ENCODE measurements at regions not wholly inside any gene's neighbourhood (a gene's known extent, or its start where the extent isn't known, plus 50 kb on each side); places are given as distances from the start of the nearest gene placed in this dataset.

- DNase-seq = no peak
These were observed 87.7 kb upstream of the TMEM168 start for GRCh38 chr7:112877691-112878460.

DNA sequence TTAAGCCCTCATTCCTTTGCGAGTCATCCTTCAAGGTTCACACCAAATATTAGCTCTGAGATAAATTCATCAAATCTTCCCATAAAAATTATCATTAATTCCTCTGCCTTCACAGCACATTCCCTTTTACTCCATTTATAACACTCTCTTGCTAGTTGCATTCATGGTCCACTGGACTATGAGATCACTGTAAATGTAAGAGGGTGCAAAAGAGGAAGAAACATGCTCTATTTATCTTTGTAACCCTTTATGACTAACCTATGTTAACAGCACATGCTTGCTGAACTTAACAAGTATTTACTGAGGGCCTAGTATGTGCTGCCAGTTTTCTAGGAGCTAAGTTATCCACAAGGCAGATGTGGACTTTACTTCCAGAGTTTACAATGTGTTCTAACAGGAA, 86.7 kb upstream of the TMEM168 start:
- no peak for DNase-seq

- DNase-seq = no peak
These were observed 84.7 kb upstream of the TMEM168 start for GRCh38 chr7:112874909-112875308.

GRCh38 chr7:112873831-112874553, 83.8 kb upstream of the TMEM168 start:
- DNase-seq = no peak

DNA sequence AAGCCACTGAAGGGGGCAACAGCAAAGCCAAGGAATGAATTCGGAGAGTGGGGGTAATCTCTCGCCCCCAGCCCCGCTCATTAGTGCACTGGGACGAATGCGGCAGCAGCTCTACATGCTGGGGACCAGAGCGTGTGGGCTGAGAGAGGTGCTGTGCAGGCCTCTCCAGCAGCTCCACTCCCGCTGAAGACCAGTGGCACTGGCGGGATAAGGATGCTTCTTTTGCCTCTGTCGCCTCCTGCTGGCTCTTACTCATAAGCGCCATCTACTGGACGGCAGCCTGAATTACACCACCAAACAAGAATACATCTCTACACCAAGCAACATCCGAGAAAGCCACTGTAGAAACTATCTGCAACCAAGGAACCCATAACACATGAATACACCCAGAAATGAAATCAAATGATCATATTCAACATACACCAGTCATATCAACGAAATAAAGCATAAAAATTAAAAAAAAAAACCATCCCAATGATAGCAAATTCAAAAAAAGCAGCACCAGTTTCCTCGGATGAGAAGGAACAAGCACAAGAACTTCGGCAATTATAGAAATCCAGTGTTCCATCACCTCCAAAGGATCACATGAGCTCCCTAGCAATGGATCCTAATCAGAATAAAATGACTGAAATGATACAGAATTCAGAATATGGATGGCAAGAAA, 79.0 kb upstream of the TMEM168 start:
- no peak for DNase-seq

DNA sequence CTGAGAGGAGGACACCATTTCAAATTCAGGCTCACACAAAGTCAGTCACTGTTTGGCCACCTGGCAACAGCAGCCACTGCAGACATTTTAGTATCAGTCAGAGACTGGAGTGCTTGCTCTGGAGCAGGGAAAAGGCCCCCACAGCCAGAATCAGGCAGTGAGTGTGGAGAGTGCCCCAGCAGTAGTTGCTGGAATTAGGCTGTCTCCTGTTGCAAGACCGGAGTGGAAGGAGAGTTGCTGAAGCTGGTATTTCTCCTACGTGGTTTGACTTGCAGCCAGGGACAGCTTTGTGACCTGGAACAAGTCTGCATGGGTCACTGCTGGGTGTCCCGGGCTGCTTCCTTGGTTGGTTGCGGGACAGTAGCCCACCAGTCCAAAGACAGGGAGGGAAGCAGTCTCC, 78.4 kb upstream of the TMEM168 start:
- DNase-seq = no peak

DNA sequence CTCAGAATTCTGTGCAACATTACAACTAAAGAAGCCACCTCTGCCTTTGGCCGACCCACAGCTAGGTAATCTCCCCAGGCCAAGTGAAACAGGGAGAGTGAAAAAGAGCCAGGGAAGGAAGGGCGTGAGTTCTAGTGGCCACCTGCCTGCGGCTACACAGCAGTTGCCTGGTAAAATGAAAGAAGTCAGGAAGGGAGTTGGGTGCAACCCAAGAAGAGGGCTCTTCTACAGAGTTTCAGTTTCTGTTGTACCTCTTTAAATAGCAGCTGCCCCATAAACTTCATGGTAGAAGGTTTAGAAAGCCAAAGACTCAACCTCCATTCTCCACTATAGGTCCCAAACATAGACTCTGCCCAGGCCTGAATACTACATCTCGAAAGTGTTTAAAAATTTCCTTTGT, 76.2 kb upstream of the TMEM168 start:
- no peak for DNase-seq

DNA sequence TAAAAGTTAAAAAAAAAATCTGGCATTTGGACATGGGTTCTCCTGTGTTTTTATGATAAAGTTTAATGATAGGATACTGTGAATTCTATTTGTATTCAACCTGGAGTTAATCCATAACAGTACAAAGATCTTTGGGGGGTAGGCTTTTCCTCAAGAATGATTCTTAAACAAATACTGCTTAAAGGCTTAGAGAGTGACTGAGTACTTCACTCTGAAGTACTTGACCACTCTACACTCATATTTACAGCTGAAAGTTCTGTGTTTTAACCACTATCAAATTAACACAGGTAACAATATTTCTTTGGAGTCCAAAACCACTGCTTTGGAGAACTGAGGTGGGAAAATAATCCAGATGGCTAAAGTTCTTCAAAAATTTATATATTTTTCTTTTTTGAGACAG, 74.2 kb upstream of the TMEM168 start:
- no peak for DNase-seq

- DNase-seq = no peak
These were observed 68.6 kb upstream of the TMEM168 start for GRCh38 chr7:112858838-112859237.

DNA sequence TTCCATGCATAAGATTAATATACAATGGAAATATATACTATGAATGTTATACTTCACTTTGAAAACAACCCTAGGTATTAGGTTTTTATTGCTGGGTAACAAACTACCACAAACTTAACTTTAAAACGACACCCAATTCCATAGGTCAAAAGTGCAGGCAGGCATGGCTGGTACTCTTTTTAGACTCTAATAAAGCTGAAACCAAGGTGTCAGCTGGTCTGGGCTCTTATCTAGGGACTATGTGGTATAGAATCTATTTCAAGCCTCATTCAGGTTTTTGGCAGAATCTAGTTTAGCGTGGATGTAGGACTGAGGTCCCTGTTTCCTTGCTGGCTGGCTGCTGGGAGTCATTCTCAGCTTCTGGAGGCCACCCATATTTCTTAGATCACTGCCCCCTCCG, 65.0 kb upstream of the TMEM168 start:
- DNase-seq = no peak

DNA sequence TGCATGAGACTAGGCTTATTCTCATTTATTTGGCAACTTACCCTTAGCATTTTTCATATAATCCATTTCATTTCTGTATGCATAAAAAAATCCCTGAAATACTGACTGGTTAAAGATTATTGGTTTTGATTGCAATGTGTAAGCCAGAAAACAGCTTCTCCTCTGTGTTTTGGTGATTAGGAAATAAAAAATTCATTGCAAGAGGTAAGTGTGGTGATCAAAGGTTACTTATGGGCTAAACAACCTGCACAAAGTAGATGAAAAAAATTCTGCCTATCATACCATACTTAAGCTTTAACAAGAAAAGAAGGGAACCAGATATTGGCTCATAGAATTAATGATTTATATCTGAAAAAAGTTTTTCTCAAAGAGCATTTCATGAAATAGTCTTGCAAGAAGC, 64.0 kb upstream of the TMEM168 start:
- DNase-seq = no peak

DNA sequence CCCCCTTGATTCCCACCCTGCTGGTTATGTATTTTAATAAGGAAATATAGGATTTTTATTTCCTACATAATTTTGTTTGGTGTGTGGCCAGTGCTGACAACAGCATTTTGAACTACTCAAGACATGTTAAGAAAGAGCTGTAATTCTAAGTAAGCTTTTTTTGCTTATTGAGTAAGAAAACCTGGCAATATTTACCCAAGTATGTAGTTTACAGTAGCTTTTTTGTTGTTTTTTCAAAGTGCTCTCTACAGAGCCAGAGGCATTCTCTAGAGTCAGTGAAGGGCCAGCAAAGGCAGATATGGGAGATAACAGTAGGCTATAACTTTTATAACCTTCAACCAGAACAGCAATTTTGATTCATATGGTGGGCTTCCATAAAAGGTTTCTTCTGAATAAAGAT, 63.2 kb upstream of the TMEM168 start:
- DNase-seq = no peak

- DNase-seq = no peak
These were observed 53.0 kb upstream of the TMEM168 start for GRCh38 chr7:112843151-112843550.
